ENCODE measurements at regions not wholly inside any gene's neighbourhood (a gene's known extent, or its start where the extent isn't known, plus 50 kb on each side); places are given as distances from the start of the nearest gene placed in this dataset.

GRCh38 chr11:97454988-97455387 lies 1065.2 kb downstream of the JRKL start:
- DNase-seq (ENCODE audit: low read depth): peak; percentile 6
- H3K4me3 ChIP-seq (ENCODE audit: low read depth, low read length): no peak overlapping the region
- TF ChIP-seq CTCF (IDR thresholded peaks at IDR 0.05; ENCODE audit: insufficient read depth, low read depth, low read length): peak; percentile 24

GRCh38 chr11:97460091-97460490 lies 1070.3 kb downstream of the JRKL start:
- TF ChIP-seq CTCF (IDR thresholded peaks at IDR 0.05; ENCODE audit: insufficient read depth, low read depth, low read length): no peak
- no peak for DNase-seq (ENCODE audit: low read depth)
- H3K4me3 ChIP-seq (ENCODE audit: low read depth, low read length): no peak overlapping the region

- DNase-seq (ENCODE audit: low read depth): no peak
- H3K4me3 ChIP-seq (ENCODE audit: low read depth, low read length): no peak overlapping the region
- no peak for TF ChIP-seq CTCF (IDR thresholded peaks at IDR 0.05; ENCODE audit: insufficient read depth, low read depth, low read length)
Observed at GRCh38 chr11:97461044-97461880, 1071.4 kb downstream of the JRKL start.

GRCh38 chr11:97461934-97462333 lies 1072.1 kb downstream of the JRKL start:
- DNase-seq (ENCODE audit: low read depth): no peak
- no peak for TF ChIP-seq CTCF (IDR thresholded peaks at IDR 0.05; ENCODE audit: insufficient read depth, low read depth, low read length)
- no peak overlapping the region for H3K4me3 ChIP-seq (ENCODE audit: low read depth, low read length)

- no peak overlapping the region for H3K4me3 ChIP-seq (ENCODE audit: low read depth, low read length)
- no peak for TF ChIP-seq CTCF (IDR thresholded peaks at IDR 0.05; ENCODE audit: insufficient read depth, low read depth, low read length)
- DNase-seq (ENCODE audit: low read depth): no peak
Observed at GRCh38 chr11:97463891-97464290, 1074.1 kb downstream of the JRKL start.

GRCh38 chr11:97471480-97471879 lies 1081.7 kb downstream of the JRKL start:
- no peak for TF ChIP-seq CTCF (IDR thresholded peaks at IDR 0.05; ENCODE audit: insufficient read depth, low read depth, low read length)
- H3K4me3 ChIP-seq (ENCODE audit: low read depth, low read length): no peak overlapping the region
- no peak for DNase-seq (ENCODE audit: low read depth)

GRCh38 chr11:97487387-97487786 lies 1097.6 kb downstream of the JRKL start:
- DNase-seq (ENCODE audit: low read depth): no peak
- H3K4me3 ChIP-seq (ENCODE audit: low read depth, low read length): no peak overlapping the region
- no peak for TF ChIP-seq CTCF (IDR thresholded peaks at IDR 0.05; ENCODE audit: insufficient read depth, low read depth, low read length)

Data from fibroblast of villous mesenchyme (primary cell).